Thoracic aorta (tissue), 2 donors: ENCODE measurements at regions not wholly inside any gene's neighbourhood (a gene's known extent, or its start where the extent isn't known, plus 50 kb on each side); places are given as distances from the start of the nearest gene placed in this dataset.
"Not testable (repeated sequence)": the region's sequence is repeated elsewhere in the genome, so short reads cannot be mapped to it uniquely, and the experiment has no call there.

Source experiments
- ATAC-seq: fragments of 150-250 bp; one replicate; pipeline ENCODE4 v1.8.0; 2017; ENCODE audit warnings: low read depth; ENCODE audit not compliant: insufficient number of reproducible peaks, low FRiP score
- DNase-seq: peaks from one replicate; pipeline ENCODE4 v3.0.0-alpha.2; 2020; ENCODE audit warnings: low spot score
- H3K27ac ChIP-seq, 2 donors: fragments of 200-600 bp; sonication (generic); 1 replicate in 1 of 2; 2 replicates in 1 of 2; pipeline ENCODE4 v1.5.1; 2016; ENCODE audit warnings: mild to moderate bottlenecking in 2 of 2, moderate library complexity in 2 of 2
- H3K27me3 ChIP-seq: fragments of 200-600 bp; sonication (generic); replicated peaks from 2 replicates; pipeline ENCODE4 v1.6.0; 2016; ENCODE audit warnings: mild to moderate bottlenecking; ENCODE audit not compliant: insufficient read depth
- H3K36me3 ChIP-seq: fragments of 200-600 bp; sonication (generic); one replicate; pipeline ENCODE4 v1.5.1; 2016
- H3K4me1 ChIP-seq, 2 donors: fragments of 200-600 bp; sonication (generic); 1 replicate in 1 of 2; 2 replicates in 1 of 2; pipeline versions ENCODE4 v1.5.1 to v1.6.0; 2016; ENCODE audit warnings: low read depth in 2 of 2, mild to moderate bottlenecking in 1 of 2; ENCODE audit not compliant: control insufficient read depth in 1 of 2
- H3K4me3 ChIP-seq: fragments of 200-600 bp; sonication (generic); 2 replicates; pipeline ENCODE4 v1.5.1; 2016; ENCODE audit warnings: mild to moderate bottlenecking
- H3K9me3 ChIP-seq: fragments of 200-600 bp; sonication (generic); 2 replicates; pipeline ENCODE4 v1.5.1; 2016
- CTCF ChIP-seq: fragments of 200-600 bp; sonication (generic); IDR thresholded peaks from one replicate; pipeline ENCODE4 v1.5.1; 2019; ENCODE audit warnings: antibody characterized with exemption

- Histone ChIP-seq H3K36me3 (no peaks in the 10 kb centered on the region), H3K4me3 (no peak overlapping the region), H3K27me3 (no peaks in the 10 kb centered on the region), H3K4me1 (no peaks in the 10 kb centered on the region), H3K9me3 (no peaks in the 10 kb centered on the region), H3K27ac (no peak overlapping the region)
- no peak for ATAC-seq
- DNase-seq: no peak
- no peak for TF ChIP-seq CTCF
These were observed 271.6 kb upstream of the DCN start for GRCh38 chr12:91454179-91454578.

- not testable (repeated sequence) for H3K36me3 ChIP-seq, ATAC-seq, H3K4me1 ChIP-seq, H3K4me3 ChIP-seq, DNase-seq, H3K9me3 ChIP-seq, H3K27ac ChIP-seq, H3K27me3 ChIP-seq
These were observed 269.8 kb upstream of the DCN start for GRCh38 chr12:91452464-91452863.

GRCh38 chr12:91441993-91442952 is 259.7 kb upstream of the DCN start:
- DNase-seq (no peak), ATAC-seq (no peak)
- TF ChIP-seq CTCF: no peak
- Histone ChIP-seq H3K4me1 (no peaks in the 10 kb centered on the region), H3K36me3 (no peaks in the 10 kb centered on the region), H3K9me3 (no peaks in the 10 kb centered on the region), H3K27me3 (no peaks in the 10 kb centered on the region), H3K27ac (no peak overlapping the region), H3K4me3 (no peak overlapping the region)

GRCh38 chr12:91441246-91441645 is 258.6 kb upstream of the DCN start:
- ATAC-seq (no peak), DNase-seq (no peak)
- H3K9me3 ChIP-seq: no peaks in the 10 kb centered on the region
- H3K36me3 ChIP-seq: no peaks in the 10 kb centered on the region
- no peak for TF ChIP-seq CTCF
- no peaks in the 10 kb centered on the region for H3K27me3 ChIP-seq
- H3K27ac ChIP-seq: no peak overlapping the region
- no peaks in the 10 kb centered on the region for H3K4me1 ChIP-seq
- H3K4me3 ChIP-seq: no peak overlapping the region

GRCh38 chr12:91434081-91434480 is 251.5 kb upstream of the DCN start:
- Histone ChIP-seq H3K4me3 (no peak overlapping the region), H3K27ac (no peak overlapping the region), H3K4me1 (no peaks in the 10 kb centered on the region), H3K9me3 (no peaks in the 10 kb centered on the region), H3K27me3 (no peaks in the 10 kb centered on the region), H3K36me3 (no peaks in the 10 kb centered on the region)
- no peak for DNase-seq
- TF ChIP-seq CTCF: no peak
- no peak for ATAC-seq
